IMR-90 (cell line): ENCODE measurements at regions not wholly inside any gene's neighbourhood (a gene's known extent, or its start where the extent isn't known, plus 50 kb on each side); places are given as distances from the start of the nearest gene placed in this dataset.

Source experiments
- ATAC-seq: fragments of 200-7000 bp; cut with Tn5 transposase; 2 replicates; pipeline ENCODE4 v1.9.1; 2020; ENCODE audit warnings: low read depth, mild to moderate bottlenecking, moderate library complexity
- BruUV-seq: library from RNA; stranded (reverse); fragments of 400-500 nt; replicated peaks from 2 replicates; lab custom pipeline; 2021; lab: Mats Ljungman, UMichigan
- CTCF ChIA-PET: fragments of 300-600 bp; formaldehyde crosslinking; extraction: SDS; loops from one replicate; lab custom pipeline; 2021; ENCODE audit warnings: antibody characterized with exemption; lab: Yijun Ruan, JAX
- POLR2A ChIA-PET: fragments of 300-600 bp; sonication (Branson Sonifier 250); formaldehyde crosslinking; loops from one replicate; lab custom pipeline; 2022; ENCODE audit warnings: antibody characterized with exemption; ENCODE audit not compliant: unreplicated experiment; lab: Charles Lee
- DNase-seq: peaks from one replicate; pipeline ENCODE4 v3.0.0; 2013
- H2AFZ ChIP-seq: replicated peaks from 2 replicates; pipeline ENCODE3; 2013; ENCODE audit warnings: low read length, mild to moderate bottlenecking; ENCODE audit not compliant: poor library complexity
- H2AK5ac ChIP-seq: 2 replicates; pipeline ENCODE4 v1.6.1; 2013; ENCODE audit warnings: low read depth, low read length, inconsistent platforms
- H2AK9ac ChIP-seq: replicated peaks from 2 replicates; pipeline ENCODE3; 2013; ENCODE audit warnings: mild to moderate bottlenecking, low read depth, low read length, moderate library complexity; ENCODE audit not compliant: poor library complexity
- H2BK120ac ChIP-seq: 2 replicates; pipeline ENCODE4 v1.6.1; 2013; ENCODE audit warnings: low read depth, low read length, inconsistent platforms
- H2BK15ac ChIP-seq: 3 replicates; pipeline ENCODE4 v1.6.1; 2013; ENCODE audit warnings: low read depth, low read length, inconsistent platforms
- H2BK20ac ChIP-seq: 2 replicates; pipeline ENCODE4 v1.6.1; 2013; ENCODE audit warnings: low read depth, mild to moderate bottlenecking, inconsistent platforms, low read length, moderate library complexity
- H2BK5ac ChIP-seq: 2 replicates; pipeline ENCODE4 v1.6.1; 2013; ENCODE audit warnings: mild to moderate bottlenecking, low read depth, low read length, inconsistent platforms; ENCODE audit not compliant: poor library complexity, severe bottlenecking
- H3K14ac ChIP-seq: replicated peaks from 2 replicates; pipeline ENCODE4 v1.6.1; 2013; ENCODE audit warnings: low read depth, low read length, inconsistent platforms
- H3K18ac ChIP-seq: 2 replicates; pipeline ENCODE4 v1.6.1; 2013; ENCODE audit warnings: low read depth, low read length, control low read depth
- H3K23ac ChIP-seq: 2 replicates; pipeline ENCODE4 v1.6.1; 2013; ENCODE audit warnings: low read depth, low read length, inconsistent platforms
- H3K27ac ChIP-seq: 2 replicates; pipeline ENCODE4 v1.5.1; 2013; ENCODE audit warnings: mild to moderate bottlenecking, control low read depth, low read length; ENCODE audit not compliant: insufficient read depth
- H3K27me3 ChIP-seq: 2 replicates; pipeline ENCODE4 v1.6.1; 2013; ENCODE audit warnings: low read length; ENCODE audit not compliant: control insufficient read depth, insufficient read depth
- H3K36me3 ChIP-seq: 2 replicates; pipeline ENCODE4 v1.6.1; 2013; ENCODE audit warnings: low read length, mixed read lengths; ENCODE audit not compliant: control insufficient read depth, insufficient read depth
- H3K4ac ChIP-seq: 2 replicates; pipeline ENCODE4 v1.6.1; 2013; ENCODE audit warnings: low read depth, low read length, inconsistent platforms
- H3K4me1 ChIP-seq: 2 replicates; pipeline ENCODE4 v1.6.1; 2013; ENCODE audit warnings: low read length, mixed read lengths; ENCODE audit not compliant: control insufficient read depth, insufficient read depth
- H3K4me2 ChIP-seq: 2 replicates; pipeline ENCODE4 v1.6.1; 2013; ENCODE audit warnings: low read depth, mild to moderate bottlenecking, control low read depth, low read length, moderate library complexity
- H3K4me3 ChIP-seq: 2 replicates; pipeline ENCODE4 v1.5.1; 2013; ENCODE audit warnings: low read depth, mild to moderate bottlenecking, control low read depth, low read length, moderate library complexity; ENCODE audit not compliant: insufficient read depth
- H3K56ac ChIP-seq: 2 replicates; pipeline ENCODE4 v1.6.1; 2013; ENCODE audit warnings: low read length, inconsistent platforms; ENCODE audit not compliant: insufficient read depth; ENCODE audit errors: extremely low read depth
- H3K79me1 ChIP-seq, 2 experiments: 2 replicates each; pipeline ENCODE4 v1.6.1; 2013; ENCODE audit warnings: low read length in 2 of 2, inconsistent platforms in 1 of 2, low read depth in 1 of 2
- H3K9ac ChIP-seq: 2 replicates; pipeline ENCODE4 v1.6.1; 2013; ENCODE audit warnings: low read depth, low read length, control low read depth
- H3K9me1 ChIP-seq: 2 replicates; pipeline ENCODE4 v1.6.1; 2013; ENCODE audit warnings: low read length, inconsistent platforms; ENCODE audit not compliant: insufficient read depth
- H3K9me3 ChIP-seq: 2 replicates; pipeline ENCODE4 v1.6.1; 2013; ENCODE audit warnings: low read length; ENCODE audit not compliant: control insufficient read depth, insufficient read depth
- H4K20me1 ChIP-seq: 2 replicates; pipeline ENCODE4 v1.6.1; 2013; ENCODE audit warnings: low read length, inconsistent platforms; ENCODE audit not compliant: insufficient read depth
- H4K5ac ChIP-seq: 2 replicates; pipeline ENCODE4 v1.6.1; 2013; ENCODE audit warnings: mild to moderate bottlenecking, low read depth, low read length, control low read depth
- H4K8ac ChIP-seq, 2 experiments: 2 replicates each; pipeline ENCODE4 v1.6.1; 2013; ENCODE audit warnings: low read depth in 2 of 2, low read length in 2 of 2, control low read depth in 1 of 2, inconsistent platforms in 1 of 2
- H4K91ac ChIP-seq: 2 replicates; pipeline ENCODE4 v1.6.1; 2013; ENCODE audit warnings: low read depth, low read length, inconsistent platforms; ENCODE audit not compliant: insufficient read depth
- BHLHE40 ChIP-seq: fragments of 150-350 bp; IDR thresholded peaks from 2 replicates; pipeline ENCODE4 v1.6.1; 2016; ENCODE audit warnings: mild to moderate bottlenecking, low read depth, low read length
- FOS ChIP-seq: fragments of 150-350 bp; IDR thresholded peaks from 2 replicates; pipeline ENCODE4 v1.6.1; 2016; ENCODE audit warnings: low read depth, low read length
- MAFK ChIP-seq: IDR thresholded peaks from 2 replicates; pipeline ENCODE4 v1.6.1; 2012; ENCODE audit warnings: low read depth, low read length, improper control_type of control experiment
- MXI1 ChIP-seq: IDR thresholded peaks from 2 replicates; pipeline ENCODE4 v1.6.1; 2012; ENCODE audit warnings: low read depth, mild to moderate bottlenecking, low read length, moderate library complexity, borderline replicate concordance
- RFX5 ChIP-seq: IDR thresholded peaks from 2 replicates; pipeline ENCODE4 v1.8.0; 2012; ENCODE audit warnings: low read depth, mild to moderate bottlenecking, low read length, moderate library complexity
- WGBS, 2 experiments: methylation state at CpG; one replicate each; pipeline versions ENCODE4 v1.1.5 to v1.1.7; 2013; ENCODE audit warnings: missing lambda C conversion rate in 2 of 2; ENCODE audit not compliant: insufficient read length in 1 of 2; ENCODE audit errors: extremely low coverage in 2 of 2; 5-methylcytosine and 5-hydroxymethylcytosine counted together
- dilution Hi-C: fragments of 300-500 bp; cut with HindIII; formaldehyde crosslinking; loops from one replicate; pipeline ENCODE4 v1.14.3; 2018; ENCODE audit warnings: low sequenced_read_pairs; ENCODE audit not compliant: unreplicated experiment
- in situ Hi-C: fragments of 300-500 bp; cut with MboI; formaldehyde crosslinking; loops from 3 replicates; pipeline ENCODE4 v1.14.3; 2019; ENCODE audit warnings: low sequenced_read_pairs, inconsistent platforms, mixed read lengths
- intact Hi-C: fragments of 100-400 bp; cut with micrococcal nuclease; formaldehyde crosslinking; loops from 2 replicates; pipeline ENCODE4 v1.10.0; 2022

GRCh38 chr14:34368971-34369647, 92.9 kb downstream of the SPTSSA start:
- no peak overlapping the region for H2BK5ac ChIP-seq
- H3K27me3 ChIP-seq, result peaks cover 6% of the 10 kb centered on the region
- H2AK5ac ChIP-seq, result no peak overlapping the region
- ChIA-PET CTCF (no interaction called here), POLR2A (no interaction called here)
- no peak overlapping the region for H4K8ac ChIP-seq
- no peak overlapping the region for H2AFZ ChIP-seq
- BruUV-seq, result no TSS peak
- H4K5ac ChIP-seq, result peak overlapping the region; percentile 26; the same call in 1 of the 2 replicates
- intact Hi-C loops, result loop anchor here (5.0 to 10.0 kb wide), 2 partner anchors 126 to 168 kb away; partner anchors contain the start of gene EAPP
- TF ChIP-seq FOS (no peak), BHLHE40 (no peak), MAFK (no peak), MXI1 (no peak), RFX5 (no peak)
- no peaks in the 10 kb centered on the region for H4K20me1 ChIP-seq
- no peak overlapping the region for H3K4ac ChIP-seq
- H3K27ac ChIP-seq, result peak overlapping the region; percentile 76; the same call in 1 of the 2 replicates
- no peak overlapping the region for H3K14ac ChIP-seq
- no peaks in the 10 kb centered on the region for H3K9me3 ChIP-seq
- no peak overlapping the region for H3K4me3 ChIP-seq
- peaks cover 6% of the 10 kb centered on the region; the same call in 1 of the 2 replicates for H3K4me1 ChIP-seq
- H2BK120ac ChIP-seq, result no peak overlapping the region
- H2BK20ac ChIP-seq, result no peak overlapping the region
- H3K56ac ChIP-seq, result no peak overlapping the region
- in situ Hi-C loops, result no loop called here
- no peak overlapping the region for H4K91ac ChIP-seq
- no peak overlapping the region for H3K23ac ChIP-seq
- H3K9ac ChIP-seq, result no peak overlapping the region
- H3K9me1 ChIP-seq, result no peaks in the 10 kb centered on the region
- H2BK15ac ChIP-seq, result no peak overlapping the region
- H3K18ac ChIP-seq, result peak overlapping the region; percentile 63; the same call in 1 of the 2 replicates
- no peak overlapping the region for H2AK9ac ChIP-seq
- H3K79me1 ChIP-seq, result no peaks in the 10 kb centered on the region
- no peaks in the 10 kb centered on the region for H3K36me3 ChIP-seq
- H3K4me2 ChIP-seq, result peak overlapping the region; percentile 36; the same call in 1 of the 2 replicates
- WGBS, 2 experiments, result 69% methylated on average over 2 of the region's 3 CpGs; no CpG with 5 or more reads in 1 of the 2 experiments
- dilution Hi-C loops, result no loop called here
- DNase-seq (no peak), ATAC-seq (no peak)
